ENCODE measurements at regions not wholly inside any gene's neighbourhood (a gene's known extent, or its start where the extent isn't known, plus 50 kb on each side); places are given as distances from the start of the nearest gene placed in this dataset.
A peak's percentile ranks its signal among the peaks of the same experiment; 100 is the strongest.

DNA sequence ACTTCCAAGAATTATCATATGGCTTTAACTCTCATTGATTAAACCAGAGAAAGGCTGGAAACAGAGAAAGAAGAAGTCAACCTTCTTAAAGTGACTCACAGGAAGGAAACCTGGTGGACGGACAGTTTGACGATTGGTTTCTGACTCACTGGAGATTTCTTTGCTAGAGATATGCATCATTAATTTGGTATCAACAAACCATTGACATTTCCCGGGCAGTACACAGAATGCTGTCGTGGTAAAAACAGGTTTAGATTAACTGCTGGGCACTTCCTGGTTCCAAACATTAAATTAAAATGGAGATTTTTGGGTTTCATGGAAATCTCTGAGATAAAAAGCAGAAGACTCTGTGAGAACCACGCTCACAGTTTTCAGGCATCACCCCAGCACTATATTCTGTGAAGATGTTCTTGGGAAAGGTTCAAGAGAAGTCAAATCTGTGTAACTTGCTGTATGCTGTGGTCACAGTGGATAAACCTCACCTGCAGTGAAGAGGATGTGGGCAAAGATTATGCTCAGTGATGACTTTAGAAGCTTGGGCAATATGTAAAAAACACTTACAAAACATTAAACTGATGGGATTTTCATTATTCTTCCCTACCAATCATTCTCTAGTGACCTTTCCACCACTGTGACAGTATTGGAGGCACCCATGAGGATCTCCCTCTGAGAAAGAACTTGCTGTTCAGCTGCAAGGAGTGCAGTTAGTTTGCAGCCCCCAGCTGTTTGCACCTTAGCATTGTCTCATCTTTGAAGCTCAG is 61.1 kb upstream of the CD44 start:
- no peak for DNase-seq (ENCODE audit: low spot score)

DNA sequence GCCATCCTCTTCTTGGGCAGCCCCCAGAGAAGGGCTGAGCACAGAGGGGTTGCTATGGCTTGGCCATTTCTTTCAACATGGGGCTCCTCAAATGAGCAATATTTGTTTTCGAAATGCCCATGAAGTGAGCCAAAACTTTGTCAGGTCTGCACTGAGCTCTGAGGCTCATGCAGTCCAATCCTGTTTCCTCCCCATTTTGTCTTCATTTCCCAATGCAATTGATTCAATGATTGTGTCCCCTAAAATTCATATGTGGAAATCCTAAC is 60.6 kb upstream of the CD44 start:
- no peak for DNase-seq (ENCODE audit: low spot score)

DNA sequence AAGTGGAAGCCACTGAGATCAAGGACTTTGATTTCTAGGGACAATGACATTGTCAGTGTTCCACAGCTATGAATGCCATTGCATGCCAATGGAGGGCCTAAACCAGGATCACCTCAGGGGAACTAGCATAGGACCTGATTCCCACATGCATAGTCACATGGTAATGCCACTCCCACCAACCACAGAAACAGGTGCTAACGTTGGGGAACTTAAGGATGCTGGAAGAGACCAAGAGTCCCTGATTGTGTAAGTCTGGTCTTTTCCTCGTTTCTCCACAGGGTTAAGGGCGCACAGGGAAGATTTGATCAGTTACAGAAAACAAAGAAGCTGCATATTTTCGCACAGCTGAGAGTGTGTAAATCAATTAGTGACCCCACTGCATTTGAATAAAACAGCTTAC is 59.4 kb upstream of the CD44 start:
- DNase-seq (ENCODE audit: low spot score) = no peak

DNA sequence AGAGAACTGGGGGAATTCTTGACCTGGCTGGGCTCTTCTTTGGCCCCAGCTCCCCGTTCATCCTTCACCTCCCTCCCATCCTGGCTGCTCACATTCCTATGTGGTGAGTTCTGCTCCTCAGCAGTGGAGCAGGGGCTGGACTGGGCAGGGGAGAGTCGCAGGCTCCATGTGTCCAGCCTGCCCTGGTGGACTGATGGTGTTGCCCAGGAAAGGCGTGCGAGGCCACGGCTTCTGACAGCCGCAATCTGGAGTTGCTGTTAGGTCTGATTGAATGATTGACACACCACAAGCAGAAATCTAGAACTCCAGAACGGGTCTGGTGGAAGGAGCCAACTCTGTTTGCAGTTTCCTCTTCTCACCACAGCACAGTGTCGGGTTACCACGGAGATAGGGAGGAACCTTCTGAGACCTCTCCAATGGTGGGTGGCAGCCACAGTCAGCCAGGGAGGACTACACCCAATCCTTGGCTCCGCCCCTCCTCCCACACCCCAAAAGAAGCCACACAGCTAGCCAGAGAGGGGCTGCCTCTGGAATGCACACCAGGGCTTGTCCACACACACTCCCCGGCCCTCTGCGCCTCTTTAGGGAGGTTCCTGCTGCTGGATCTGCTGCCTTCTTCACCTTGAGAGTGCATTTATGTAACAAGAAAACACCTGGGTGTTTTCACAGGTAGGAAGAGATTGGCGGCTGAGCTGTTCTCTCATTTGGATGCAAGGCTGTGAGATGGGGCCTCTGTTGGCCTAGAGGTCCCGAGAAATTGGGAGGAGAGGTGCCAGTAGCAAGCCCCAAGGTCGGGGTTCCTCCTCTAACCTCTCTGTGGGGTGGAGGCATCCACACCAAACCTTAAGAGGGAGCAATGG is 56.4 kb upstream of the CD44 start:
- no peak for DNase-seq (ENCODE audit: low spot score)

DNA sequence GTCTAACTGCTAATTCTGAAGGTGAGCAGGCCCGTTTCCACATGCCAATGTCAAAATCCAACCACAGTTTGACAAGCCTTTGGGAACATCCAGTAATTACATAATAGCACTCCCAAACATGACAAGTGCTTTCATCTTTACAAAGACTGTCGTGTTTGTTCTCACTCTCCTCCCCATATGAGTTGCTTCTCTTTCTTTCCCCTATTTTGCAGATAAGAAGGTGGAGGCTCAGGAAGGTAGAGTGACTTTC is 55.9 kb upstream of the CD44 start:
- no peak for DNase-seq (ENCODE audit: low spot score)

DNA sequence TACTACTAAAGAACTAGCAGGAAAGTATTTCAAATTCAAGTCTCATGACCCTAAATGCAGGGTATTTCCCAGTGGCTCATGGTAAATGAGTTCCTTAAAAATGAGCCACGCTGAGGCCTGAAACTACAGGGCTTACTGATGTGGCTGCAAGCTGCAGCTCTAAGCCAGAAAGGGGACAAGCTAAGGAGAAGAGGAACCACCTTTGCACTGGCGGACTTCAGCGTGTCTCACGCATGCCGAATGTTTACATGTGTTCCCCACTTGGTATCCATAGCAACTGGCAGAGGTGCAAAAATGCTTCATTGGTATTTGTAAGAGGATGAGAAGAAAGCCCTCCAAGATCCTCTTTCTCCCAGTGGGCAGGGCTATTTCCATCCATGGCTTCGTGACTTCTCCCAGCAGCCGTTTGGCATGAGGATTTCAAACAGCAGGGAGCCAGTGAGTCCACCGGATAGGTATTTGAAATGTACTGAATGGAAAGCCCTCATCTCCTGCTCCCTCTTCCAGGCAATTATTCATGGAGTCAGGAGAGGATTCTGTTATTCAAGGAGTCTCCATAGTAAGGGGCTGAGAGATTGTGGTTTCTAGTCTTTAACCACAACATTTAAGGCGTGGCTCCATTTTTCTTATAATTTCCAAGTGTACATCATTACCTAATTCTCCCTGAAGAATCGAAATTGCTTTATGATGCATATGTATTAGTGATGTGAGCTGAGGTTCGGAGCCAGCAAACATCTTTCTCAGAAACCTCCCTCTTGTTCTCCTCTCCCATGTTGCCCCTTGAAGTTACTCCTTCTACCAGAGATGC is 55.3 kb upstream of the CD44 start:
- no peak for DNase-seq (ENCODE audit: low spot score)

DNA sequence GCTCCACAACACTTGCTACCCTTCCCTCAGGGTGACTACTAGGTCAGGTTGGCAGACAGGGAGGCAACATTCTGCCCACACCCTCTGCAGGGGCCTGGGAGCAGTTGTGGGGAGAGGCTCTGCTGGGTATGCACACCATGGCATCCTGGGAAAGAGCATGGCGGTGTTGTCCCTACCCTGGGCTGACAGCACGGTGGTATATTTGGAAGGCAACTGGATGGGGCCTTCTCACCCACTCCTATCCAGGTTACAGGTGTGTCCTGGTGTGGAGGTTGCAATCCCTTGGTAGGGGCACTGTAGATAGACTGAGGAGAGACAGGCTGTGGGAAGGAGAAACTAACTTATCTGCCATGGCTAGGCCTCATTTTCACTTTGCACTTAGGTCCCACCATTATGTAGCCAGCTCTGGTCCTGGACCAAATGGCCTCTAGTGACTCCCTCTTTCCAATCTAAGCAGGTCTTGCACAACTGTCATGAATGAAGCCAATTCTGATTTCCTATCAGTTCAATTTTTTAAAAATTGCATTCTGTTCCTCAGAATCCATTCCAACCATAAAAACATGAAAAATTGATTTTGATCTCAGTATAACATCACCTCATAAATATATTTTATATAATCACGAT is 54.0 kb upstream of the CD44 start:
- no peak for DNase-seq (ENCODE audit: low spot score)

DNA sequence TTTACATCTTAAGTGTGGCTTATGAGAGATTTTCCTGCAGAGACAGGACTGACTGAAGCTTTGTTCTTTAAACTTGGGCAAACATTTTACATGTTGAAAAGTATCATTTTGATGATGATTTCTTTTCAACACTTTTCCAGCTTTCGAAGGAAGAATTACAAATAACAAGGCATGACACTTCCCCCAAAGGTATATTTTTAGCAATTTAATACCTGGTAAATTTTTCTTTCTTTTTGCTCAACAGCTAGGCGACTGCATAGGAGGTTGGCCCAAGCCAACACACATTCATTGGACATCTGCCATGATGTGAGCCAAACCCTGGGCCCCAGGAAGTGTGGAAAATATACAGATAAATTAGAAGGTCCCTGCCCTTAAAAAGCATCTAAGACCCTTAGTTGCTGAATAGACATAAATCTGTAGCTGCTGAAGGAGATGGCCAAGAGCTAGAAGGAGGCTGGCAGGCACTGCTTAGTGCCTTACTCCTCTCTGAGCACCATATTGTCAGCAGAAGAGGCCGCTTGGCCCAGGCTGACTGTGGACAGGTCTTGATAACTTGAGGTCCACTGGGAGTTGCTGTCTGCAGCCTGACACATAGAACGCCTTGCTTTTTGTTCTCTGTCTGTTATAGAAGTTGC is 53.3 kb upstream of the CD44 start:
- no peak for DNase-seq (ENCODE audit: low spot score)

DNA sequence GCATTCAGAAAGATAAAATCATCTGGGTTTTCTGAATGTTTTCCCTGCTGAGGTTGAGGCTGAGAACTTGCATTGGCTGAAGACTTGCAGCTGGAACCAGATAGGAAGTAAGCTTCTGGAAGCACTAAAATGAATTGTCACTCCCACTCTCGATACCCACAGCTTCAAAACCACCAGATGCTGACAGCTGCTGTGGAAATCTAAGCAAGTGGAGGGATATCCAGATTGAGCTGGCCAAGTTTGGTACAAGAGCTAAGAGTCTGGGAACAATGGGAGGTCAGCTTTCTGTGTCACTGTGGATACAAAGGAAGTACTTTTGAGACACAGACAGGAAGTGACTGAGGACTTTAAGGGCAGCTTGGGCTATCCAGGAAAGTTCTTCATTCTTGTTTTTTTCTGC is 51.3 kb upstream of the CD44 start:
- peak; percentile 32 for DNase-seq (ENCODE audit: low spot score)

DNA sequence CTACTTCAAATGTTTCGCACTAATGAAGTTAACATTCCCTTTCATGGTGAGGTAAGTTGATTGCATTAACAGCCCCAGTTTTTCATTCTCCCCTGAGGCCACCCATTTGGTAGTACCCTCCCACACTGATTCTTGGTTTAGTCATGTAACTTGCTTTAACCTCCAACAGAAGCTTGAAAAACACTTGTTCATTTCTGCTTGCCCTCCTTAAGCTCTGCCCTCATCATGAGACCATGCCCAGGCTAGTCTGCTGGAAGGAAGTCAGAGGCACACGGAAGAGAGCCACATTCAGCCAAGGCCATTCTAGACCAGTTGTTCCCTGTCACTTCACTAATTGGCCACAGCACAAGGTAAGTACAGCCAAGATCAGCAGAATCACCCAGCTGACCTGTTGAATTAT is 50.7 kb upstream of the CD44 start:
- no peak for DNase-seq (ENCODE audit: low spot score)

DNA sequence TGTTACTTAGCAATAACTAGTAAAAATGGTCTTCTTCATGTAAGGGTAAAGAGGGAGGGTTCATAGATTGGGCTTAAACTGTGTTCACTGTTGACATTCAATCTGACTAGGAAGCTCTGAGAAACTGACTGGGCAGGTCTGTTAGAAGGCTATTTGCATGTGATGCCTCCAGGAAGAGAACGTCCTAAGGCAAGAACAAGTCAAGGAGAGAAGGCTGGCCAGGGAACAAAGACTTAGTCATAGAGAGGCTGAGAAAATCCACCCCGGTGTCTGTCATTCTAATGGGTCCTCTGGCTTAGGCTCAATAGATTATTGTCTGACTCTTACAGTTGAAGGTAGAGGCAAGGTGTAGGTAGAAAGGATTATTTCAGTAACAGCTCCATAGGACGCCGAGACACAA is 50.3 kb upstream of the CD44 start:
- DNase-seq (ENCODE audit: low spot score) = peak; percentile 88

Measured in COLO829 (cell line).